ENCODE measurements at regions not wholly inside any gene's neighbourhood (a gene's known extent, or its start where the extent isn't known, plus 50 kb on each side); places are given as distances from the start of the nearest gene placed in this dataset.

DNA sequence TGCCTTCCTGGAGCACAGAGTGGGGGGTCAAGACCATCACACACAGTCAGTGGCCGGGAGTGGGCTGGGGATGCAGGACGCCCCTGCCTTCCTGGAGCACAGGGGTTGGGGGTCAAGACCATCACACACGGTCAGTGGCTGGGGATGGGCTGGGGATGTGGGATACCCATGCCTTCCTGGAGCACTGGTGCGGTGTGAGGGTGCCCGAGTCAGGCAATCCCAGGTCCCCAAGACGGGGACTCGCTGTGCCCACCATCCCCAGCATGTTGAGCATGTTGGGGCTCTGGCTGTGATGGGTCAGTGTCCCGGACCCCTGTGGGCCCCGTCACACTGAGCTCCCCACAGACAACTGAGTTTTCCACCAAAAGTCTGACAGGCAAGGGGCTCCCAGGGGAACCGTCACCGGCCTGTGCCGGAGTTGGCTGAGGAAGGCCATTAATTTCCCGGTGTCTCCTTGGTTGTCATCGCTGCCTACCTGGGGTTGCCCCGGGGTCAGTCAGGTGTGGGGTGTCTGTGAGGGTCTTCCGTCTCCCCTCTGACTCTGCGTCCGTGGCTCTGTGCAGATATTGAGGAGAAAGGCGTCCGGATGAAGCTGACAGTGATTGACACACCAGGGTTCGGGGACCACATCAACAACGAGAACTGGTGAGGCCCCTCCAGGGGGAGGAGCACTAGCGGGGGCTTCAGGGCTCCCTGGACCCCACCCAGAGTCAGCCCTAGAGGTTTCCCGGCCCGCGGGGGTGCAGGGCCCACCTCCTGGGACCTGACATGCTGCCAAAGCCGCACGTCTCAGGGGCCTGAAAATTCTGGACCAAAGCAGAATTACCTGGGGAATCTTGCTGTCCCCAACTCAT lies 347.1 kb downstream of the SEC14L1 start:
- H3K4me2 ChIP-seq (ENCODE audit: extremely low read depth, insufficient read depth, low read length): no peak overlapping the region
- no peak overlapping the region for H3K9ac ChIP-seq (ENCODE audit: insufficient read depth, low read length)
- H3K36me3 ChIP-seq (ENCODE audit: control insufficient read depth, insufficient read depth, low read length): peaks cover 53% of the 10 kb centered on the region
- no peaks in the 10 kb centered on the region for H4K20me1 ChIP-seq (ENCODE audit: control insufficient read depth, extremely low read depth, insufficient read depth, low read length)
- H3K27ac ChIP-seq (ENCODE audit: insufficient read depth, low read length): no peak overlapping the region
- peaks cover 60% of the 10 kb centered on the region for H3K79me2 ChIP-seq (ENCODE audit: control insufficient read depth, insufficient read depth, low read length)
- no peak for DNase-seq (ENCODE audit: low read depth in 2 of 2)
- H3K4me1 ChIP-seq (ENCODE audit: control insufficient read depth, extremely low read depth, insufficient read depth, low read length): peaks cover 2% of the 10 kb centered on the region
- no peaks in the 10 kb centered on the region for H3K9me3 ChIP-seq (ENCODE audit: control insufficient read depth, insufficient read depth, low read depth, low read length)
- H3K4me3 ChIP-seq (replicated peaks in 1 of 4; ENCODE audit: control extremely low read depth in 1 of 4, insufficient read depth in 1 of 4, low read depth in 3 of 4, low read length in 4 of 4): no peak overlapping the region
- no peaks in the 10 kb centered on the region for H3K27me3 ChIP-seq (ENCODE audit: control insufficient read depth, insufficient read depth, low read length)
- no peak for TF ChIP-seq EZH2 (IDR thresholded peaks at IDR 0.05; ENCODE audit: low read length, missing control alignments)
- TF ChIP-seq CTCF (conservative IDR thresholded peaks at IDR 0.05 in 1 of 2, IDR thresholded peaks at IDR 0.05 in 1 of 2; ENCODE audit: low read depth in 1 of 2, low read length in 2 of 2): no peak
- H2AFZ ChIP-seq (ENCODE audit: low read length): no peak overlapping the region

- no peak overlapping the region for H3K4me3 ChIP-seq (replicated peaks in 1 of 4; ENCODE audit: control extremely low read depth in 1 of 4, insufficient read depth in 1 of 4, low read depth in 3 of 4, low read length in 4 of 4)
- H3K27ac ChIP-seq (ENCODE audit: insufficient read depth, low read length): no peak overlapping the region
- DNase-seq (ENCODE audit: low read depth in 2 of 2): no peak
- TF ChIP-seq CTCF (conservative IDR thresholded peaks at IDR 0.05 in 1 of 2, IDR thresholded peaks at IDR 0.05 in 1 of 2; ENCODE audit: low read depth in 1 of 2, low read length in 2 of 2) (no peak), EZH2 (IDR thresholded peaks at IDR 0.05; ENCODE audit: low read length, missing control alignments) (no peak)
- H3K36me3 ChIP-seq (ENCODE audit: control insufficient read depth, insufficient read depth, low read length): peaks cover 49% of the 10 kb centered on the region
- H4K20me1 ChIP-seq (ENCODE audit: control insufficient read depth, extremely low read depth, insufficient read depth, low read length): no peaks in the 10 kb centered on the region
- H3K9ac ChIP-seq (ENCODE audit: insufficient read depth, low read length): no peak overlapping the region
- peaks cover 52% of the 10 kb centered on the region for H3K79me2 ChIP-seq (ENCODE audit: control insufficient read depth, insufficient read depth, low read length)
- H3K4me1 ChIP-seq (ENCODE audit: control insufficient read depth, extremely low read depth, insufficient read depth, low read length): peaks cover 2% of the 10 kb centered on the region
- H2AFZ ChIP-seq (ENCODE audit: low read length): no peak overlapping the region
- no peaks in the 10 kb centered on the region for H3K27me3 ChIP-seq (ENCODE audit: control insufficient read depth, insufficient read depth, low read length)
- H3K4me2 ChIP-seq (ENCODE audit: extremely low read depth, insufficient read depth, low read length): no peak overlapping the region
- H3K9me3 ChIP-seq (ENCODE audit: control insufficient read depth, insufficient read depth, low read depth, low read length): no peaks in the 10 kb centered on the region
Observed at GRCh38 chr17:77488531-77489238, 347.9 kb downstream of the SEC14L1 start.

DNA sequence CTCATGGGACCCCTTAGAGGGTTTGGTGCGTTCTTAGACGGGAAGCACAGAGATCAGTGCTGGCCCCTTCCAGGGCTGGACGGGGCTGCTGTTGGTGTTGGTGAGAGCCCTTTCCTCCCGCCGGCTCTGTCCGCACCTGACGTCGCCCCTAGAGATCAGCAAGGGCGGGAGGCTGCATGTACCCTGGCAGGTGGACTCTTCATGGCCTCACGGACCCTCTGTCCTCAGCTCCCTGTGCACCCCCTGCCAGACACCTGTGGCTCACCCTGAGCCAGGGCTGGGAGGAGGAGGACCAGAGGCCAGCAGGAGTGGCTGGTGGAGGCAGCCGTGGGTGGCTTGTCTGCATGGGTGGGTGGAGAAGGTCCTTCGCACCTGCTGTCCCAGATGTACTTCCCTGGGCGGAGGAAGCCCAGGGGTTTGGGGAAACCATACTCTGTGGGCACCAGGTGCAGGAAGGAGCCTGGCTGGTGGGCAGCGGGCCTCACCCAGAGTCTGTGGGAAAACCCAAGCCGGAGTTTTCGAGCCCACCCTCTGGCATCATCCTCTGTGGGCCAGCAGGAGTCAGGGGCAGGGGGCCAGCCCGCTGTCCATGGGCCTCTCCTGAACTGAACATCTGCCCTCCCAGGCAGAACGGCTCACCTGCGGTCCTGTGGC lies 348.6 kb downstream of the SEC14L1 start:
- no peaks in the 10 kb centered on the region for H3K27me3 ChIP-seq (ENCODE audit: control insufficient read depth, insufficient read depth, low read length)
- no peak overlapping the region for H2AFZ ChIP-seq (ENCODE audit: low read length)
- peaks cover 51% of the 10 kb centered on the region for H3K36me3 ChIP-seq (ENCODE audit: control insufficient read depth, insufficient read depth, low read length)
- H3K79me2 ChIP-seq (ENCODE audit: control insufficient read depth, insufficient read depth, low read length): peaks cover 45% of the 10 kb centered on the region
- H4K20me1 ChIP-seq (ENCODE audit: control insufficient read depth, extremely low read depth, insufficient read depth, low read length): no peaks in the 10 kb centered on the region
- no peak overlapping the region for H3K4me3 ChIP-seq (replicated peaks in 1 of 4; ENCODE audit: control extremely low read depth in 1 of 4, insufficient read depth in 1 of 4, low read depth in 3 of 4, low read length in 4 of 4)
- DNase-seq (ENCODE audit: low read depth in 2 of 2): no peak
- H3K27ac ChIP-seq (ENCODE audit: insufficient read depth, low read length): no peak overlapping the region
- peaks cover 2% of the 10 kb centered on the region for H3K4me1 ChIP-seq (ENCODE audit: control insufficient read depth, extremely low read depth, insufficient read depth, low read length)
- H3K4me2 ChIP-seq (ENCODE audit: extremely low read depth, insufficient read depth, low read length): no peak overlapping the region
- no peaks in the 10 kb centered on the region for H3K9me3 ChIP-seq (ENCODE audit: control insufficient read depth, insufficient read depth, low read depth, low read length)
- TF ChIP-seq EZH2 (IDR thresholded peaks at IDR 0.05; ENCODE audit: low read length, missing control alignments) (no peak), CTCF (conservative IDR thresholded peaks at IDR 0.05 in 1 of 2, IDR thresholded peaks at IDR 0.05 in 1 of 2; ENCODE audit: low read depth in 1 of 2, low read length in 2 of 2) (no peak)
- no peak overlapping the region for H3K9ac ChIP-seq (ENCODE audit: insufficient read depth, low read length)
